Skeletal muscle cell (primary cell): ENCODE measurements at regions not wholly inside any gene's neighbourhood (a gene's known extent, or its start where the extent isn't known, plus 50 kb on each side); places are given as distances from the start of the nearest gene placed in this dataset.

Experiments
- DNase-seq: peaks from one replicate; pipeline ENCODE4 v3.0.0-alpha.2; 2010; ENCODE audit warnings: low read depth
- H3K4me3 ChIP-seq: 2 replicates; pipeline ENCODE4 v1.5.1; 2011; ENCODE audit warnings: low read depth, mild to moderate bottlenecking, control low read depth, low read length, moderate library complexity

- H3K4me3 ChIP-seq: no peak overlapping the region
- DNase-seq: no peak
Measured at GRCh38 chr5:148708854-148709253, 54.5 kb upstream of the HTR4 start.

- H3K4me3 ChIP-seq: no peak overlapping the region
- no peak for DNase-seq
Measured at GRCh38 chr5:148711961-148712360, 57.6 kb upstream of the HTR4 start.

- DNase-seq: no peak
- H3K4me3 ChIP-seq: no peak overlapping the region
Measured at GRCh38 chr5:148713735-148714508, 59.6 kb upstream of the HTR4 start.

- no peak for DNase-seq
- no peak overlapping the region for H3K4me3 ChIP-seq
Measured at GRCh38 chr5:148716716-148717115, 62.4 kb upstream of the HTR4 start.

GRCh38 chr5:148717668-148718067 lies 63.3 kb upstream of the HTR4 start:
- no peak for DNase-seq
- no peak overlapping the region for H3K4me3 ChIP-seq

GRCh38 chr5:148719605-148720004 lies 65.3 kb upstream of the HTR4 start:
- no peak overlapping the region for H3K4me3 ChIP-seq
- DNase-seq: no peak

GRCh38 chr5:148720257-148720656 lies 65.9 kb upstream of the HTR4 start:
- no peak for DNase-seq
- no peak overlapping the region for H3K4me3 ChIP-seq

GRCh38 chr5:148723143-148723542 lies 68.8 kb upstream of the HTR4 start:
- no peak for DNase-seq
- H3K4me3 ChIP-seq: no peak overlapping the region

- DNase-seq: no peak
- H3K4me3 ChIP-seq: no peak overlapping the region
Measured at GRCh38 chr5:148725675-148726074, 71.3 kb upstream of the HTR4 start.

- H3K4me3 ChIP-seq: no peak overlapping the region
- no peak for DNase-seq
Measured at GRCh38 chr5:148729182-148729581, 74.9 kb upstream of the HTR4 start.

GRCh38 chr5:148730270-148730669 lies 75.9 kb upstream of the HTR4 start:
- DNase-seq: peak; percentile 75
- H3K4me3 ChIP-seq: no peak overlapping the region

- DNase-seq: peak; percentile 61
- no peak overlapping the region for H3K4me3 ChIP-seq
Measured at GRCh38 chr5:148730942-148731898, 76.9 kb upstream of the HTR4 start.

- H3K4me3 ChIP-seq: no peak overlapping the region
- no peak for DNase-seq
Measured at GRCh38 chr5:148732692-148733091, 78.4 kb upstream of the HTR4 start.

GRCh38 chr5:148733601-148734438 lies 79.5 kb upstream of the HTR4 start:
- no peak overlapping the region for H3K4me3 ChIP-seq
- DNase-seq: peak; percentile 43

- H3K4me3 ChIP-seq: no peak overlapping the region
- no peak for DNase-seq
Measured at GRCh38 chr5:148734518-148734917, 80.2 kb upstream of the HTR4 start.

GRCh38 chr5:148735301-148735835 lies 81.0 kb upstream of the HTR4 start:
- no peak for DNase-seq
- H3K4me3 ChIP-seq: no peak overlapping the region

- DNase-seq: no peak
- no peak overlapping the region for H3K4me3 ChIP-seq
Measured at GRCh38 chr5:148739023-148739422, 84.7 kb upstream of the HTR4 start.

- DNase-seq: no peak
Measured at GRCh38 chr5:148739524-148739923, 85.2 kb upstream of the HTR4 start.

GRCh38 chr5:148740079-148740858 lies 85.9 kb upstream of the HTR4 start:
- DNase-seq: no peak
- no peak overlapping the region for H3K4me3 ChIP-seq

More at GRCh38 chr5:148739524-148739923, 85.2 kb upstream of the HTR4 start:
- H3K4me3 ChIP-seq: no peak overlapping the region
